ENCODE measurements at regions not wholly inside any gene's neighbourhood (a gene's known extent, or its start where the extent isn't known, plus 50 kb on each side); places are given as distances from the start of the nearest gene placed in this dataset.

DNA sequence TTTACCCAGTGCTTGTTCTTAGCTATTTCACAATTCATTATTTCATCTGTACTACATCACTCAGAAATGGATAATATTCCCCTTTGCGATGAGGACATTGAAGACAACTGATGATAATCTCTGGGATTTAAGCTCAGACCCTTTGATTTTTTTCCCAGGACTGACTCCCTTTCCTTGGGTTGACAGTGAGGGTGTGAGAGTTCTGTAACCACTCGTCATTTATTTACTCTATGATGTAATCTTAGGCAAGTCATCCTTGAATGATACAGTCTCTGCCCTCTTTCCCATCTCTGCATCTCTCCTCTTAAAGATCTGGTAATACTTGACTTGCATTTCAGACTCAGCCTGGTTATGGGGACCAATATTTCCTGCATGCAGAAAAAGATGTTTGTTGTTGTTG, 1041.7 kb downstream of the AGBL1 start:
- TF ChIP-seq CTCF (conservative IDR thresholded peaks at IDR 0.05; ENCODE audit: low read depth, low read length), result no peak
- no peak overlapping the region for H3K4me3 ChIP-seq (ENCODE audit: low read depth, low read length)
- DNase-seq (ENCODE audit: low read depth), result no peak

DNA sequence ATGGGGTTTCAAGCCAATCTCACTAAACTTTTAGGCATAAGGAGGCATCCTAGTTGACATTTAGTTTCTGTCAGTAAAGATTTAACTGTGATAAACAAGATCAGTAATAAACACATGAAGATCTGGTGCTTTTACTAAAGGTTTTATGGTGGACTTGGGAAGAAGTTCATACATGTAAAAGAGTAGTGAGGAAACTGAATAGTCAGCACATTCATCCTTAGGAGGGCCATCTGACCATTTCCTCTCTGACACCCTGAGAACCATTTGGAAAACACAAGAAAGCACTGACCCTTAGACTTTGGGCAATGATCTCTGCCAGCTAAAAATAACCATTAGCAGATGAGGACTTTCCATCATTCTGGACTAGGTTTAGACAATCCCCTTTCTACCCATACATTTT, 1040.9 kb downstream of the AGBL1 start:
- TF ChIP-seq CTCF (conservative IDR thresholded peaks at IDR 0.05; ENCODE audit: low read depth, low read length), result no peak
- H3K4me3 ChIP-seq (ENCODE audit: low read depth, low read length), result no peak overlapping the region
- no peak for DNase-seq (ENCODE audit: low read depth)

- TF ChIP-seq CTCF (conservative IDR thresholded peaks at IDR 0.05; ENCODE audit: low read depth, low read length), result no peak
- H3K4me3 ChIP-seq (ENCODE audit: low read depth, low read length), result no peak overlapping the region
Measured at GRCh38 chr15:87118846-87119245, 1039.2 kb downstream of the AGBL1 start.

DNA sequence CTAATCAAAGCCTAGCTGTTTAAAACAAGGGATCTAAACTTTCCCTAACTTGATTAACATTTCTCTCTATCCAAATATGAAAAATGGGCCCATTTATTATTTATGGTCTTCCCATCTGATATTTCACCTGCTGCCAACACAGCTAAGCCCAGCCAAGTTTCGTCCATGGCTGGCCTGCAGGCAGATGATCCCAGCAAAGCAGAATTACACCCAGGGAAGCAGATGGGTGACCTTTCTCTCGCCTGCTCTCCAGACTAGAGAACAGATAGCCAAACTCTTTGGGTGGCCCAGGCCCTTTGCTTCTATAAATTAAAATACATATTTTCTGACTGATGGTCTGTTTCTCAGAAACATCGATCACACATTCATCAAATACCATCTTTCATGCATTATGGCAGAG, 1038.8 kb downstream of the AGBL1 start:
- DNase-seq (ENCODE audit: low read depth), result no peak
- no peak overlapping the region for H3K4me3 ChIP-seq (ENCODE audit: low read depth, low read length)
- no peak for TF ChIP-seq CTCF (conservative IDR thresholded peaks at IDR 0.05; ENCODE audit: low read depth, low read length)

More at GRCh38 chr15:87118846-87119245, 1039.2 kb downstream of the AGBL1 start:
- no peak for DNase-seq (ENCODE audit: low read depth)

GRCh38 chr15:87115795-87116194, 1036.1 kb downstream of the AGBL1 start:
- TF ChIP-seq CTCF (conservative IDR thresholded peaks at IDR 0.05; ENCODE audit: low read depth, low read length), result no peak
- no peak for DNase-seq (ENCODE audit: low read depth)
- H3K4me3 ChIP-seq (ENCODE audit: low read depth, low read length), result no peak overlapping the region

GRCh38 chr15:87099916-87100315, 1020.2 kb downstream of the AGBL1 start:
- DNase-seq (ENCODE audit: low read depth), result no peak
- no peak for TF ChIP-seq CTCF (conservative IDR thresholded peaks at IDR 0.05; ENCODE audit: low read depth, low read length)
- H3K4me3 ChIP-seq (ENCODE audit: low read depth, low read length), result no peak overlapping the region

DNA sequence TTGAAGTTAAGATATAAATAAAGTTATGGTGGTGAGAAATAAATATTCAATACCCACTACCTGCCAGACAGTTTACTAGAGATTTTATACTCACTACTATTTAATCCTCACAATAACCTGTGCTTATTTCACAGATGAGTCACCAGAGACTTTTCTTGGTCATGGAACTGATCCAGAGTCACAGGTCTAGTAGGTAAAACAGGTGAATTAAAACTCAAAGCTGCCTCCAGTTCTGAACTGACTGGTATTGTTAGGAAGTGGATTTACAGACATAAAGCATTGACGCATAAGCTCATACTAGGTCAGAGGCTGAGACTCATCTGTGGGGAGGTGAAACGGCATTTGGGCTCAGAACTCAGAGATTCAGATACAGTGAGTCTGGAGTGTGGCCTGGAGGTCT, 1009.9 kb downstream of the AGBL1 start:
- no peak for DNase-seq (ENCODE audit: low read depth)
- H3K4me3 ChIP-seq (ENCODE audit: low read depth, low read length), result no peak overlapping the region
- no peak for TF ChIP-seq CTCF (conservative IDR thresholded peaks at IDR 0.05; ENCODE audit: low read depth, low read length)
